ENCODE measurements at regions not wholly inside any gene's neighbourhood (a gene's known extent, or its start where the extent isn't known, plus 50 kb on each side); places are given as distances from the start of the nearest gene placed in this dataset.

DNA sequence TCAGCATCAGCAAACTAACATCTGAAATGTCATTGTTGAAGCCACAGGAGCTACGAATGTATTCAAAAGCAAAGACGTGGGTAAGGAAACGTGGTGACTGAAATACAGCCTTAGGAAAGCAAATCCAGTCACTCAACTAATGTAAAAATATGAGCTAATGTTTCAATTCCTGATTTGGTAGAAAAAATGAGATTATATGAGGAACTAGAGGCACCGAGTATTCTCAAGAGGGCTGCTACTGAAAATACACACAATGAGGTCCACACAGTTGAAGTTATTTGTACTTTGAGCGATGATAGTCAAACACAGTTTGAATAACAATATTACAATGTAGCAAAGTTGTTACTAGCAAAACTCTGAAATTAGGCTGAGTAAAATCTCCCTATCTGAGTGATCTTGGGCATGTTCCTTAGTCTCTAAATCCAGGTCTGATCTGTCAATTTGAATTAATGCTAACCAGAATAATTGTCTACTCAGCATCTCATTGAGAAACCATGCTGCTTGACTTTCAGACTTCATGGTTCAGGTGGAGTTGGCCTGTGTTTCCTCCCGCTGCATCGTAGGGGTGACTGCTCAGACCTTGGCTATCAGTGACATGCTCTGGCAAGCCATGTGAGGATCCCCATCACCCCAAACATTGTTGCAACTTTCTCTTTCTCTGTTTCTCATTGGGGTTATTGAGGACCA, 467.1 kb upstream of the SOX5 start:
- TF ChIP-seq, protein P1, sequence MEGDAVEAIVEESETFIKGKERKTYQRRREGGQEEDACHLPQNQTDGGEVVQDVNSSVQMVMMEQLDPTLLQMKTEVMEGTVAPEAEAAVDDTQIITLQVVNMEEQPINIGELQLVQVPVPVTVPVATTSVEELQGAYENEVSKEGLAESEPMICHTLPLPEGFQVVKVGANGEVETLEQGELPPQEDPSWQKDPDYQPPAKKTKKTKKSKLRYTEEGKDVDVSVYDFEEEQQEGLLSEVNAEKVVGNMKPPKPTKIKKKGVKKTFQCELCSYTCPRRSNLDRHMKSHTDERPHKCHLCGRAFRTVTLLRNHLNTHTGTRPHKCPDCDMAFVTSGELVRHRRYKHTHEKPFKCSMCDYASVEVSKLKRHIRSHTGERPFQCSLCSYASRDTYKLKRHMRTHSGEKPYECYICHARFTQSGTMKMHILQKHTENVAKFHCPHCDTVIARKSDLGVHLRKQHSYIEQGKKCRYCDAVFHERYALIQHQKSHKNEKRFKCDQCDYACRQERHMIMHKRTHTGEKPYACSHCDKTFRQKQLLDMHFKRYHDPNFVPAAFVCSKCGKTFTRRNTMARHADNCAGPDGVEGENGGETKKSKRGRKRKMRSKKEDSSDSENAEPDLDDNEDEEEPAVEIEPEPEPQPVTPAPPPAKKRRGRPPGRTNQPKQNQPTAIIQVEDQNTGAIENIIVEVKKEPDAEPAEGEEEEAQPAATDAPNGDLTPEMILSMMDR (IDR thresholded peaks at IDR 0.05; ENCODE audit: poor library complexity, severe bottlenecking), result no peak
- no peak for TF ChIP-seq POLR2AphosphoS5 (IDR thresholded peaks at IDR 0.05)
- no peak for TF ChIP-seq EZH2 (IDR thresholded peaks at IDR 0.05; ENCODE audit: borderline replicate concordance, insufficient read depth, low read length, poor library complexity, severe bottlenecking)
